HFFc6 (cell line): ENCODE measurements at regions not wholly inside any gene's neighbourhood (a gene's known extent, or its start where the extent isn't known, plus 50 kb on each side); places are given as distances from the start of the nearest gene placed in this dataset.

Experiments used
- DNase-seq: peaks from one replicate; pipeline ENCODE4 v3.0.0-alpha.2; 2018
- H3K27ac Mint-ChIP-seq: 2 replicates; pipeline ENCODE4 v1.8.0; 2020; ENCODE audit warnings: mild to moderate bottlenecking, mixed read lengths
- H3K27me3 Mint-ChIP-seq: 2 replicates; pipeline ENCODE4 v1.8.0; 2021; ENCODE audit warnings: mild to moderate bottlenecking, moderate library complexity, mixed read lengths; ENCODE audit not compliant: insufficient read depth
- H3K36me3 Mint-ChIP-seq: 2 replicates; pipeline ENCODE4 v1.8.0; 2021; ENCODE audit warnings: low read depth, mixed read lengths
- H3K4me1 Mint-ChIP-seq: 2 replicates; pipeline ENCODE4 v1.8.0; 2020; ENCODE audit warnings: low read depth, mixed read lengths
- H3K4me3 Mint-ChIP-seq: 2 replicates; pipeline ENCODE4 v1.8.0; 2020; ENCODE audit warnings: mild to moderate bottlenecking, moderate library complexity, mixed read lengths
- H3K9me3 Mint-ChIP-seq: 2 replicates; pipeline ENCODE4 v1.8.0; 2020; ENCODE audit warnings: mild to moderate bottlenecking, mixed read lengths
- CTCF ChIP-seq: fragments of 200-600 bp; sonication (generic); IDR thresholded peaks from 2 replicates; pipeline ENCODE4 v1.5.0; 2021; ENCODE audit warnings: antibody characterized with exemption, mild to moderate bottlenecking

- H3K27ac Mint-ChIP-seq: no peak overlapping the region
- H3K27me3 Mint-ChIP-seq: no peaks in the 10 kb centered on the region
- no peaks in the 10 kb centered on the region for H3K36me3 Mint-ChIP-seq
- no peaks in the 10 kb centered on the region for H3K4me1 Mint-ChIP-seq
- TF ChIP-seq CTCF: no peak
- peaks cover 18% of the 10 kb centered on the region for H3K9me3 Mint-ChIP-seq
- no peak for DNase-seq
- H3K4me3 Mint-ChIP-seq: no peak overlapping the region
Measured at GRCh38 chr7:26459540-26460193, 168.0 kb downstream of the SNX10 start.

DNA sequence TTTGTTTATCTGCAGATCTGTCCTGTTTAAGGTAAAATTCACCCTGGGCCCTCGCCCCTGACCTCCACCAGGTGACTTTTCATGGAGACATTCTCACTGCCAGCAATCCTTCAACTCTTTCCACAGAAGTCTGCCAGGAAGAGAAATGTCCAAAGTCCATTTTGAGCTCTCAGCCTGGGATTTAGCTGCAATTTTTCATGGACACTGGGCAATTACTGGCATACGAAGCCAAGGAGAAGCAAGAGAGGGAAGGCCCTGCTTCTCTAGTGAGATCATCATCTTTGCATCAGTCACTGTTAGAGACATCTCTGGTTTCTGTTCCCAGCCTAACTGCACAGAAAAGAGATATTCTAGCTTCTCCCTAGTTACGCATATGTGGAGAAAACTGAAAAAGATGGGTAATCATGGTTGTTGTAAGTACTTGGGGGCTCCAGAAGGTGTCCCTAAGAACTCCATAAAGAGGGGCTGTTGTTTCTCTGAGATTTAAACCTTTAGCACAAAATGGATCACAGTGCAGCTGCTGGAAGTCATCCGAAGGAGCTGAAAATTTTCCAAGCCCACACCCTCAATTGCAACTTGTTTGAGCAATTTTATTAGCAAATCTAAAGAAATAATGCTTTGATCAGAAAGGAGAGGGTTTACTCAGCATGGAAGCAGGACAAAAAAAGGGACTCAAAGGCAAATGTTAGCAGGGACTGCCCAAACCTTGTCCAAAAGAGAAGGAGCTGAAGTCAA is 168.9 kb downstream of the SNX10 start:
- no peaks in the 10 kb centered on the region for H3K4me1 Mint-ChIP-seq
- H3K27me3 Mint-ChIP-seq: no peaks in the 10 kb centered on the region
- peaks cover 23% of the 10 kb centered on the region for H3K9me3 Mint-ChIP-seq
- no peak for DNase-seq
- no peaks in the 10 kb centered on the region for H3K36me3 Mint-ChIP-seq
- no peak for TF ChIP-seq CTCF
- H3K4me3 Mint-ChIP-seq: no peak overlapping the region
- no peak overlapping the region for H3K27ac Mint-ChIP-seq

DNA sequence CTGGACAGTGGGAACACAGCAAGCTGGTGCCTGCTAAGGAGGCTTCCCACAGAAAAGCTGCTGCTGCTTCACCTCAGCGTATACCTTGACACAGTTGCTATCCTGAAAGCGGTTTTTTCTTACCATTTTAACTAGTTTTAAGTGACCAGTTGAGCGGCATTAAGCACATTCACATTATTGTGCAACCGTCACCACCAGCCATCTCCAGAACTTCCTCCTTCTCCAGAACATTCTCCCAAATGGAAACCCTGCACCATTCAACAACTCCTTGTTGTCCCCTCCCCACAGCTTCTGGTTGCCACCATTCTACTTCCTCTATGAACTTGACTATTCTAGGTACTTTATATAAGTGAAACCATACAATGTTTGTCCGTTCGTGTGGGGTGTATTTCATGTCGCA is 169.9 kb downstream of the SNX10 start:
- Mint-ChIP-seq H3K4me3 (no peak overlapping the region), H3K36me3 (no peaks in the 10 kb centered on the region), H3K4me1 (no peaks in the 10 kb centered on the region), H3K27ac (no peak overlapping the region), H3K27me3 (no peaks in the 10 kb centered on the region), H3K9me3 (peaks cover 23% of the 10 kb centered on the region)
- TF ChIP-seq CTCF: no peak
- DNase-seq: no peak

DNA sequence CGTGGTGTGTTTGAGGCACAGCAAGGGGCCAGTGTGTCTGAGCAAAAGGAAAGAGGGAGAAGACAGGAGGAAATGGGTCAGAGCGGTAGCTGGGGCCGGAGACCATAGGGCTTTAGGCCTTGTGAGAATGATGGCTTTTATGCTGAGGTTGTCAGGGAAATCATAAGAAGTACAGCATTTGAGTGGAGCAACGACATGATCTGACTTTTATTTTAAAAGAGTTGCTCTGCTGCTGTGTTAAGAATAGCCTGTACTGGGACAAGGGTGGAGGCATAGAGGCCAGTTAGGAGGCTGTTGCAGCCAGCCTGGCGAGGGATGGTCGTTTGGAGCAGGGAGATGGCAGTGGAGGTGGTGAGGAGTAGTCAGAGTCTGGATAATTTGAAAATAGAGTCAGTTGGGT is 174.3 kb downstream of the SNX10 start:
- Mint-ChIP-seq H3K4me3 (no peak overlapping the region), H3K9me3 (peaks cover 24% of the 10 kb centered on the region), H3K27ac (no peak overlapping the region), H3K27me3 (no peaks in the 10 kb centered on the region), H3K4me1 (no peaks in the 10 kb centered on the region), H3K36me3 (no peaks in the 10 kb centered on the region; the same call in 1 of the 2 replicates)
- DNase-seq: no peak
- no peak for TF ChIP-seq CTCF

DNA sequence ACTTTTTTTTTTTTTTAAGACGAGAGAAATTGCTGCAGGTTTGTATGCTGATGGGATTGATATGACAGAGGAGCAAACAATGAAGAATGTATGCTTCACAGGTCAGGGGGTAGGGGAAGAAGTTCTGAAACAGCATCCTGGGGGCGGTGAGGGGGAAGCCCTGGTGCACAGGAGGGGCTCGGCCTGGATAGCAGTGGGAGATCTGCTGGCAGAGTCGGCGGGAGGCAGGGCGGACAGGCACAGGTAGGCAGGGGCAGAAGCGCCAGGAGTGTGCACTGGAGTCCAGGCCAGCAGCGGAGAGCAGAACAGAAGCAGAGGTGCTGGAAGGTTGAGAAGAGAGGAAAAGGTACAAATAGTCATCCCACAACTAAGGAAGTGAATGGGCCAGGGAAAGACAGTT is 175.4 kb downstream of the SNX10 start:
- no peaks in the 10 kb centered on the region for H3K4me1 Mint-ChIP-seq
- peaks cover 17% of the 10 kb centered on the region; the same call in 1 of the 2 replicates for H3K9me3 Mint-ChIP-seq
- H3K4me3 Mint-ChIP-seq: no peak overlapping the region
- no peak overlapping the region for H3K27ac Mint-ChIP-seq
- no peaks in the 10 kb centered on the region for H3K27me3 Mint-ChIP-seq
- TF ChIP-seq CTCF: no peak
- H3K36me3 Mint-ChIP-seq: no peaks in the 10 kb centered on the region; the same call in 1 of the 2 replicates
- no peak for DNase-seq
